SK-N-SH treated with all-trans-retinoic acid at 6 μM for 48 hours (cell line): ENCODE measurements at regions not wholly inside any gene's neighbourhood (a gene's known extent, or its start where the extent isn't known, plus 50 kb on each side); places are given as distances from the start of the nearest gene placed in this dataset.
"Not testable (repeated sequence)": the region's sequence is repeated elsewhere in the genome, so short reads cannot be mapped to it uniquely, and the experiment has no call there.

Experiments
- ATAC-seq: fragments of 200-7000 bp; cut with Tn5 transposase; 3 replicates; pipeline ENCODE4 v1.9.1; 2020; ENCODE audit warnings: mild to moderate bottlenecking, moderate library complexity
- ARNTL ChIP-seq: fragments of 450-650 bp; formaldehyde crosslinking; IDR thresholded peaks from 2 replicates; pipeline ENCODE4 v1.5.0; 2020; ENCODE audit warnings: low read depth, mild to moderate bottlenecking, moderate library complexity, borderline replicate concordance
- BACH2 ChIP-seq: fragments of 250-450 bp; sonication (Bioruptor Pico); IDR thresholded peaks from 2 replicates; pipeline ENCODE4 v1.9.0; 2021; ENCODE audit warnings: mild to moderate bottlenecking, borderline replicate concordance
- CSDC2 ChIP-seq: fragments of 250-450 bp; sonication (Bioruptor Pico); IDR thresholded peaks from 2 replicates; pipeline ENCODE4 v1.5.0; 2020; ENCODE audit warnings: mild to moderate bottlenecking, moderate library complexity
- ESRRG ChIP-seq: fragments of 250-450 bp; sonication (Bioruptor Pico); IDR thresholded peaks from 2 replicates; pipeline ENCODE4 v1.6.1; 2021; ENCODE audit warnings: mild to moderate bottlenecking
- GLIS3 ChIP-seq: fragments of 250-450 bp; sonication (Bioruptor Pico); IDR thresholded peaks from 2 replicates; pipeline ENCODE4 v1.5.0; 2020; ENCODE audit warnings: mild to moderate bottlenecking, moderate library complexity
- ISL1 ChIP-seq: fragments of 250-450 bp; sonication (Bioruptor Pico); IDR thresholded peaks from 2 replicates; pipeline ENCODE4 v2.1.2; 2022; ENCODE audit warnings: mild to moderate bottlenecking, moderate library complexity
- OSR1 ChIP-seq: fragments of 250-450 bp; sonication (Bioruptor Pico); IDR thresholded peaks from 2 replicates; pipeline ENCODE4 v1.8.0; 2022; ENCODE audit warnings: moderate library complexity, mild to moderate bottlenecking, inconsistent platforms
- PPARA ChIP-seq: fragments of 250-450 bp; sonication (Bioruptor Pico); IDR thresholded peaks from 2 replicates; pipeline ENCODE4 v1.5.0; 2020; ENCODE audit warnings: mild to moderate bottlenecking, borderline replicate concordance
- RARB ChIP-seq: fragments of 250-450 bp; sonication (Bioruptor Pico); IDR thresholded peaks from 2 replicates; pipeline ENCODE4 v1.8.0; 2021; ENCODE audit warnings: mild to moderate bottlenecking, moderate library complexity
- SNAI2 ChIP-seq: fragments of 250-450 bp; sonication (Bioruptor Pico); IDR thresholded peaks from 2 replicates; pipeline ENCODE4 v1.5.0; 2020; ENCODE audit warnings: mild to moderate bottlenecking, moderate library complexity
- TCF4 ChIP-seq: fragments of 250-450 bp; sonication (Bioruptor Pico); IDR thresholded peaks from 2 replicates; pipeline ENCODE4 v1.8.0; 2021; ENCODE audit warnings: mild to moderate bottlenecking, moderate library complexity, borderline replicate concordance
- TOX ChIP-seq: fragments of 250-450 bp; sonication (Bioruptor Pico); IDR thresholded peaks from 2 replicates; pipeline ENCODE4 v1.8.0; 2021; ENCODE audit warnings: mild to moderate bottlenecking, moderate library complexity, borderline replicate concordance
- ZC3H10 ChIP-seq: fragments of 250-450 bp; sonication (Bioruptor Pico); IDR thresholded peaks from 2 replicates; pipeline ENCODE4 v1.5.1; 2021; ENCODE audit warnings: mild to moderate bottlenecking, moderate library complexity
- ZFP3 ChIP-seq: fragments of 250-450 bp; sonication (Bioruptor Pico); IDR thresholded peaks from 2 replicates; pipeline ENCODE4 v1.5.0; 2020; ENCODE audit warnings: mild to moderate bottlenecking, moderate library complexity
- ZFP30 ChIP-seq: fragments of 450-650 bp; formaldehyde crosslinking; IDR thresholded peaks from 2 replicates; pipeline ENCODE4 v1.5.0; 2022; ENCODE audit warnings: mild to moderate bottlenecking, moderate library complexity
- ZNF565 ChIP-seq: fragments of 450-650 bp; formaldehyde crosslinking; conservative IDR thresholded peaks from 2 replicates; pipeline ENCODE4 v1.5.0; 2020; ENCODE audit warnings: low read depth, mild to moderate bottlenecking, moderate library complexity
- ZNF70 ChIP-seq: fragments of 450-650 bp; formaldehyde crosslinking; IDR thresholded peaks from 2 replicates; pipeline ENCODE4 v1.5.0; 2020; ENCODE audit warnings: mild to moderate bottlenecking, moderate library complexity
- ZNF8 ChIP-seq: fragments of 450-650 bp; formaldehyde crosslinking; IDR thresholded peaks from 2 replicates; pipeline ENCODE4 v1.5.0; 2020; ENCODE audit warnings: mild to moderate bottlenecking, moderate library complexity
- TF ChIP-seq, protein P1 (sequence below): fragments of 250-450 bp; sonication (Bioruptor Pico); IDR thresholded peaks from 2 replicates; pipeline ENCODE4 v1.5.0; 2020; ENCODE audit warnings: mild to moderate bottlenecking, moderate library complexity
- TF ChIP-seq, protein P2 (sequence below): fragments of 250-450 bp; sonication (Bioruptor Pico); IDR thresholded peaks from 2 replicates; pipeline ENCODE4 v1.8.0; 2021; ENCODE audit warnings: low read depth, mild to moderate bottlenecking, moderate library complexity, borderline replicate concordance
- TF ChIP-seq, protein P3 (sequence below): fragments of 250-450 bp; sonication (Bioruptor Pico); IDR thresholded peaks from 2 replicates; pipeline ENCODE4 v1.8.0; 2020; ENCODE audit warnings: mild to moderate bottlenecking, moderate library complexity, borderline replicate concordance
- TF ChIP-seq, protein P4 (sequence below): fragments of 250-450 bp; sonication (Bioruptor Pico); IDR thresholded peaks from 2 replicates; pipeline ENCODE4 v1.5.1; 2021; ENCODE audit warnings: mild to moderate bottlenecking, moderate library complexity
- TF ChIP-seq, protein P5 (sequence below): fragments of 250-450 bp; sonication (Bioruptor Pico); IDR thresholded peaks from 2 replicates; pipeline ENCODE4 v1.5.1; 2020; ENCODE audit warnings: low read depth, mild to moderate bottlenecking, moderate library complexity

DNA sequence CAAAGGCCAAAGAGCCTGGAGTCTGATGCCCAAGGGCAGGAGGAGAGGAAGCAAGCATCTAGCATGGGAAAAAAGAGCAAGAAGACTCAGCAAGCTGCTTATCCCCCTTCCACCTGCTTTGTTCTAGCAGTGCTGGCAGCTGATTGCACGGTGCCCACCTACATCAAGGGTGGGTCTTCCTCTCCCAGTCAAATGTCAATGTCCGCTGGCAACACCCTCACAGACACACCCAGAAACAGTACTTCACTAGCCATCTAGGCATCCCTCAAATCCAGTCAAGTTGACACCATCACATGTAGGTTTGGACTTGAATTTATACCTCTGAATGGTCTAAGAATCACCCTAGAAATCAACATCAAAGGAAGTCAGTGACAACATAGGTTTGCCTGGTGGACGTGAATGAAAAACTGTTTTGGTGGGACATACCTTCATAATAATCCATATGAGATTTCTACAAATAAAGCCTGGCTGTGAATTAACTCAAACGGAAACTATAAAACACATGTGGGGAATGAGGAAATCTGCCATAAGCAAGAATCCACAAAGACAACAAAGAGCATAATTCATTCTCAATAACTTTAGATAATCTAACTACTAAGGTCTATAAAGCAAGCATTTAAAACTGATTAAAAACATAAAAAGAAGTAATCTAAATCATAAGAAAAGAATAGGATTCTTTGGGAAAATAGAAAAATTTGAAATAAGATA is 185.8 kb upstream of the JADE1 start:
- ATAC-seq, result no peak
- no peak for TF ChIP-seq RARB (CRISPR knock-in tag)
- no peak for TF ChIP-seq TCF4 (CRISPR knock-in tag)
- TF ChIP-seq, protein P1, sequence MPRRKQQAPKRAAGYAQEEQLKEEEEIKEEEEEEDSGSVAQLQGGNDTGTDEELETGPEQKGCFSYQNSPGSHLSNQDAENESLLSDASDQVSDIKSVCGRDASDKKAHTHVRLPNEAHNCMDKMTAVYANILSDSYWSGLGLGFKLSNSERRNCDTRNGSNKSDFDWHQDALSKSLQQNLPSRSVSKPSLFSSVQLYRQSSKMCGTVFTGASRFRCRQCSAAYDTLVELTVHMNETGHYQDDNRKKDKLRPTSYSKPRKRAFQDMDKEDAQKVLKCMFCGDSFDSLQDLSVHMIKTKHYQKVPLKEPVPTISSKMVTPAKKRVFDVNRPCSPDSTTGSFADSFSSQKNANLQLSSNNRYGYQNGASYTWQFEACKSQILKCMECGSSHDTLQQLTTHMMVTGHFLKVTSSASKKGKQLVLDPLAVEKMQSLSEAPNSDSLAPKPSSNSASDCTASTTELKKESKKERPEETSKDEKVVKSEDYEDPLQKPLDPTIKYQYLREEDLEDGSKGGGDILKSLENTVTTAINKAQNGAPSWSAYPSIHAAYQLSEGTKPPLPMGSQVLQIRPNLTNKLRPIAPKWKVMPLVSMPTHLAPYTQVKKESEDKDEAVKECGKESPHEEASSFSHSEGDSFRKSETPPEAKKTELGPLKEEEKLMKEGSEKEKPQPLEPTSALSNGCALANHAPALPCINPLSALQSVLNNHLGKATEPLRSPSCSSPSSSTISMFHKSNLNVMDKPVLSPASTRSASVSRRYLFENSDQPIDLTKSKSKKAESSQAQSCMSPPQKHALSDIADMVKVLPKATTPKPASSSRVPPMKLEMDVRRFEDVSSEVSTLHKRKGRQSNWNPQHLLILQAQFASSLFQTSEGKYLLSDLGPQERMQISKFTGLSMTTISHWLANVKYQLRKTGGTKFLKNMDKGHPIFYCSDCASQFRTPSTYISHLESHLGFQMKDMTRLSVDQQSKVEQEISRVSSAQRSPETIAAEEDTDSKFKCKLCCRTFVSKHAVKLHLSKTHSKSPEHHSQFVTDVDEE (CRISPR knock-in tag), result no peak
- TF ChIP-seq, protein P2, sequence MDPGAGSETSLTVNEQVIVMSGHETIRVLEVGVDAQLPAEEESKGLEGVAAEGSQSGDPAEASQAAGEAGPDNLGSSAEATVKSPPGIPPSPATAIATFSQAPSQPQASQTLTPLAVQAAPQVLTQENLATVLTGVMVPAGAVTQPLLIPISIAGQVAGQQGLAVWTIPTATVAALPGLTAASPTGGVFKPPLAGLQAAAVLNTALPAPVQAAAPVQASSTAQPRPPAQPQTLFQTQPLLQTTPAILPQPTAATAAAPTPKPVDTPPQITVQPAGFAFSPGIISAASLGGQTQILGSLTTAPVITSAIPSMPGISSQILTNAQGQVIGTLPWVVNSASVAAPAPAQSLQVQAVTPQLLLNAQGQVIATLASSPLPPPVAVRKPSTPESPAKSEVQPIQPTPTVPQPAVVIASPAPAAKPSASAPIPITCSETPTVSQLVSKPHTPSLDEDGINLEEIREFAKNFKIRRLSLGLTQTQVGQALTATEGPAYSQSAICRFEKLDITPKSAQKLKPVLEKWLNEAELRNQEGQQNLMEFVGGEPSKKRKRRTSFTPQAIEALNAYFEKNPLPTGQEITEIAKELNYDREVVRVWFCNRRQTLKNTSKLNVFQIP (CRISPR knock-in tag), result no peak
- no peak for TF ChIP-seq ISL1 (CRISPR knock-in tag)
- no peak for TF ChIP-seq ZC3H10 (CRISPR knock-in tag)
- TF ChIP-seq TOX, result no peak
- no peak for TF ChIP-seq CSDC2 (CRISPR knock-in tag)
- no peak for TF ChIP-seq SNAI2
- no peak for TF ChIP-seq BACH2 (CRISPR knock-in tag)
- TF ChIP-seq, protein P3, sequence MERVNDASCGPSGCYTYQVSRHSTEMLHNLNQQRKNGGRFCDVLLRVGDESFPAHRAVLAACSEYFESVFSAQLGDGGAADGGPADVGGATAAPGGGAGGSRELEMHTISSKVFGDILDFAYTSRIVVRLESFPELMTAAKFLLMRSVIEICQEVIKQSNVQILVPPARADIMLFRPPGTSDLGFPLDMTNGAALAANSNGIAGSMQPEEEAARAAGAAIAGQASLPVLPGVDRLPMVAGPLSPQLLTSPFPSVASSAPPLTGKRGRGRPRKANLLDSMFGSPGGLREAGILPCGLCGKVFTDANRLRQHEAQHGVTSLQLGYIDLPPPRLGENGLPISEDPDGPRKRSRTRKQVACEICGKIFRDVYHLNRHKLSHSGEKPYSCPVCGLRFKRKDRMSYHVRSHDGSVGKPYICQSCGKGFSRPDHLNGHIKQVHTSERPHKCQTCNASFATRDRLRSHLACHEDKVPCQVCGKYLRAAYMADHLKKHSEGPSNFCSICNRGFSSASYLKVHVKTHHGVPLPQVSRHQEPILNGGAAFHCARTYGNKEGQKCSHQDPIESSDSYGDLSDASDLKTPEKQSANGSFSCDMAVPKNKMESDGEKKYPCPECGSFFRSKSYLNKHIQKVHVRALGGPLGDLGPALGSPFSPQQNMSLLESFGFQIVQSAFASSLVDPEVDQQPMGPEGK, result no peak
- TF ChIP-seq OSR1, result no peak
- no peak for TF ChIP-seq ZNF8 (CRISPR knock-in tag)
- TF ChIP-seq ESRRG, result no peak
- TF ChIP-seq PPARA (CRISPR knock-in tag), result no peak
- no peak for TF ChIP-seq ARNTL
- TF ChIP-seq ZNF70 (CRISPR knock-in tag), result no peak
- TF ChIP-seq ZFP30, result no peak
- TF ChIP-seq, protein P4, sequence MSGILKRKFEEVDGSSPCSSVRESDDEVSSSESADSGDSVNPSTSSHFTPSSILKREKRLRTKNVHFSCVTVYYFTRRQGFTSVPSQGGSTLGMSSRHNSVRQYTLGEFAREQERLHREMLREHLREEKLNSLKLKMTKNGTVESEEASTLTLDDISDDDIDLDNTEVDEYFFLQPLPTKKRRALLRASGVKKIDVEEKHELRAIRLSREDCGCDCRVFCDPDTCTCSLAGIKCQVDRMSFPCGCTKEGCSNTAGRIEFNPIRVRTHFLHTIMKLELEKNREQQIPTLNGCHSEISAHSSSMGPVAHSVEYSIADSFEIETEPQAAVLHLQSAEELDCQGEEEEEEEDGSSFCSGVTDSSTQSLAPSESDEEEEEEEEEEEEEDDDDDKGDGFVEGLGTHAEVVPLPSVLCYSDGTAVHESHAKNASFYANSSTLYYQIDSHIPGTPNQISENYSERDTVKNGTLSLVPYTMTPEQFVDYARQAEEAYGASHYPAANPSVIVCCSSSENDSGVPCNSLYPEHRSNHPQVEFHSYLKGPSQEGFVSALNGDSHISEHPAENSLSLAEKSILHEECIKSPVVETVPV (CRISPR knock-in tag), result no peak
- TF ChIP-seq ZFP3, result no peak

DNA sequence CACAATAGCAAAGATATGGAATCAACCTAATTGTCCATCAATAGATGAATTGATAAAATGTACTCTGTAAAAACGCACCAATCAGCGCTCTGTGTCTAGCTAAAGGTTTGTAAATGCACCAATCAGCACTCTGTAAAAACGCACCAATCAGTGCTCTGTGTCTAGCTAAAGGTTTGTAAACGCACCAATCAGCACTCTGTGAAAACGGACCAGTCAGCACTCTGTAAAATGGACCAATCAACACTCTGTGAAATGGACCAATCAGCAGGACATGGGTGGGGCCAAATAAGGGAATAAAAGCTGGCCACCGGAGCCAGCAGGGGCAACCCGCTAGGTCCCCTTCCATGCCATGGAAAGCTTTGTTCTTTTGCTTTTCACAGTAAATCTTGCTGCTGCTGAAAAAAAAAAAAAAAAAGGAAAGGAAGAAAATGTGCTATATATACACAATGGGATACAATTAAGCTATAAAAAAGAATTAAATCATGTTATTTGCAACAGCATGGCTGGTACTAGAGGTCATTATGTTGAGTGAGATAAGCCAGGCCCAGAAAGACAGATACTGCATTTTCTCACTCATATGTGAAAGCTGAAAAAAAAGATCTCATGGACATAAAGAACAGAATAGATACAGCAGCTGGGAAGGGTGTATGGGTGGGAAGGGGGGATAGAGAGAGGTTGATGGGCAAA is 189.1 kb upstream of the JADE1 start:
- ATAC-seq, result not testable (repeated sequence)

DNA sequence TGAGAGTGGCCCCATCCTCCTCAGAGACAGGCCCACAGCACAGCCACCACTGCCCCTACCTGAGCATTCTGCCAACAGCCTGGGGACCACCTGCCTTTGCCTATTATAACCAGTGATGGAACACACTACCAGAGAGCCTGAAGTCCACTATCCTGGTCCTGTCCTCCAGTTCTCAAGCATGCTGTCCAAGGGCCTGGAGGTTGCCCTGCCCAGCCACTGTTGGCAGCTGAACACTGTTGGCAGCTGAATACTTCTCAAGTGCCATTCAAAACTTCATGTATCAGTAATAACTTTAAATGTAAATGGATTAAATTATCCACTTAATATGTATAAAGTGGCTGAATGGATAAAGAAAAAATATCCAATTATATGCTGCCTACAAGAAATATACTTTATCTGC is 194.3 kb upstream of the JADE1 start:
- no peak for TF ChIP-seq RARB (CRISPR knock-in tag)
- no peak for TF ChIP-seq ZFP3
- TF ChIP-seq, protein P5, sequence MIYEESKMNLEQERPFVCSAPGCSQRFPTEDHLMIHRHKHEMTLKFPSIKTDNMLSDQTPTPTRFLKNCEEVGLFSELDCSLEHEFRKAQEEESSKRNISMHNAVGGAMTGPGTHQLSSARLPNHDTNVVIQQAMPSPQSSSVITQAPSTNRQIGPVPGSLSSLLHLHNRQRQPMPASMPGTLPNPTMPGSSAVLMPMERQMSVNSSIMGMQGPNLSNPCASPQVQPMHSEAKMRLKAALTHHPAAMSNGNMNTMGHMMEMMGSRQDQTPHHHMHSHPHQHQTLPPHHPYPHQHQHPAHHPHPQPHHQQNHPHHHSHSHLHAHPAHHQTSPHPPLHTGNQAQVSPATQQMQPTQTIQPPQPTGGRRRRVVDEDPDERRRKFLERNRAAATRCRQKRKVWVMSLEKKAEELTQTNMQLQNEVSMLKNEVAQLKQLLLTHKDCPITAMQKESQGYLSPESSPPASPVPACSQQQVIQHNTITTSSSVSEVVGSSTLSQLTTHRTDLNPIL (CRISPR knock-in tag), result no peak
- TF ChIP-seq GLIS3 (CRISPR knock-in tag), result no peak
- TF ChIP-seq TOX, result no peak
- no peak for TF ChIP-seq SNAI2
- no peak for TF ChIP-seq TCF4 (CRISPR knock-in tag)
- TF ChIP-seq, protein P3, result no peak
- no peak for TF ChIP-seq CSDC2 (CRISPR knock-in tag)
- TF ChIP-seq ESRRG, result no peak
- no peak for TF ChIP-seq ZNF8 (CRISPR knock-in tag)
- TF ChIP-seq PPARA (CRISPR knock-in tag), result no peak
- no peak for TF ChIP-seq ZNF565
- TF ChIP-seq, protein P1 (CRISPR knock-in tag), result no peak
- no peak for ATAC-seq
